ENCODE measurements at regions not wholly inside any gene's neighbourhood (a gene's known extent, or its start where the extent isn't known, plus 50 kb on each side); places are given as distances from the start of the nearest gene placed in this dataset.
A peak's percentile ranks its signal among the peaks of the same experiment; 100 is the strongest.

GRCh38 chr6:40326714-40327421 is 260.3 kb downstream of the LRFN2 start:
- Mint-ChIP-seq H3K4me1 (ENCODE audit: low read depth, unreplicated experiment) (peaks cover 12% of the 10 kb centered on the region), H3K36me3 (ENCODE audit: unreplicated experiment) (no peaks in the 10 kb centered on the region), H3K27ac (ENCODE audit: unreplicated experiment) (no peak overlapping the region), H3K9me3 (ENCODE audit: unreplicated experiment) (no peaks in the 10 kb centered on the region), H3K27me3 (ENCODE audit: unreplicated experiment) (peaks cover 12% of the 10 kb centered on the region), H3K4me3 (ENCODE audit: unreplicated experiment) (no peak overlapping the region)
- DNase-seq: no peak
- TF ChIP-seq CTCF (IDR thresholded peaks at IDR 0.05; ENCODE audit: partially characterized antibody, unreplicated experiment): no peak

GRCh38 chr6:40325791-40326190 is 261.4 kb downstream of the LRFN2 start:
- peaks cover 19% of the 10 kb centered on the region for H3K4me1 Mint-ChIP-seq (ENCODE audit: low read depth, unreplicated experiment)

GRCh38 chr6:40325041-40325440 is 262.1 kb downstream of the LRFN2 start:
- H3K36me3 Mint-ChIP-seq (ENCODE audit: unreplicated experiment): no peaks in the 10 kb centered on the region
- H3K4me3 Mint-ChIP-seq (ENCODE audit: unreplicated experiment): no peak overlapping the region
- no peak for DNase-seq
- H3K9me3 Mint-ChIP-seq (ENCODE audit: unreplicated experiment): no peaks in the 10 kb centered on the region
- H3K27me3 Mint-ChIP-seq (ENCODE audit: unreplicated experiment): peaks cover 22% of the 10 kb centered on the region
- H3K4me1 Mint-ChIP-seq (ENCODE audit: low read depth, unreplicated experiment): peaks cover 14% of the 10 kb centered on the region
- no peak for TF ChIP-seq CTCF (IDR thresholded peaks at IDR 0.05; ENCODE audit: partially characterized antibody, unreplicated experiment)
- H3K27ac Mint-ChIP-seq (ENCODE audit: unreplicated experiment): no peak overlapping the region

More at GRCh38 chr6:40325791-40326190, 261.4 kb downstream of the LRFN2 start:
- no peak overlapping the region for H3K27ac Mint-ChIP-seq (ENCODE audit: unreplicated experiment)
- H3K4me3 Mint-ChIP-seq (ENCODE audit: unreplicated experiment): no peak overlapping the region
- TF ChIP-seq CTCF (IDR thresholded peaks at IDR 0.05; ENCODE audit: partially characterized antibody, unreplicated experiment): no peak
- H3K36me3 Mint-ChIP-seq (ENCODE audit: unreplicated experiment): no peaks in the 10 kb centered on the region
- no peak for DNase-seq
- H3K9me3 Mint-ChIP-seq (ENCODE audit: unreplicated experiment): no peaks in the 10 kb centered on the region
- H3K27me3 Mint-ChIP-seq (ENCODE audit: unreplicated experiment): peaks cover 19% of the 10 kb centered on the region

- no peak for TF ChIP-seq CTCF (IDR thresholded peaks at IDR 0.05; ENCODE audit: partially characterized antibody, unreplicated experiment)
- DNase-seq: no peak
- H3K4me1 Mint-ChIP-seq (ENCODE audit: low read depth, unreplicated experiment): peaks cover 11% of the 10 kb centered on the region
- peaks cover 7% of the 10 kb centered on the region for H3K36me3 Mint-ChIP-seq (ENCODE audit: unreplicated experiment)
- H3K4me3 Mint-ChIP-seq (ENCODE audit: unreplicated experiment): no peak overlapping the region
- no peaks in the 10 kb centered on the region for H3K9me3 Mint-ChIP-seq (ENCODE audit: unreplicated experiment)
- no peak overlapping the region for H3K27ac Mint-ChIP-seq (ENCODE audit: unreplicated experiment)
- H3K27me3 Mint-ChIP-seq (ENCODE audit: unreplicated experiment): peaks cover 21% of the 10 kb centered on the region
Observed at GRCh38 chr6:40323881-40324634, 263.1 kb downstream of the LRFN2 start.

- Mint-ChIP-seq H3K4me1 (ENCODE audit: low read depth, unreplicated experiment) (peaks cover 11% of the 10 kb centered on the region), H3K9me3 (ENCODE audit: unreplicated experiment) (no peaks in the 10 kb centered on the region), H3K4me3 (ENCODE audit: unreplicated experiment) (no peak overlapping the region), H3K27ac (ENCODE audit: unreplicated experiment) (peak overlapping the region; percentile 52), H3K27me3 (ENCODE audit: unreplicated experiment) (peaks cover 15% of the 10 kb centered on the region), H3K36me3 (ENCODE audit: unreplicated experiment) (peaks cover 8% of the 10 kb centered on the region)
- DNase-seq: peak; percentile 50
- TF ChIP-seq CTCF (IDR thresholded peaks at IDR 0.05; ENCODE audit: partially characterized antibody, unreplicated experiment): no peak
Observed at GRCh38 chr6:40322336-40322735, 264.8 kb downstream of the LRFN2 start.
